Limb (tissue), 2 donors: ENCODE measurements at regions not wholly inside any gene's neighbourhood (a gene's known extent, or its start where the extent isn't known, plus 50 kb on each side); places are given as distances from the start of the nearest gene placed in this dataset.

Source experiments
- DNase-seq, 2 donors: peaks; one replicate each; pipeline ENCODE4 v3.0.0-alpha.2; 2016; ENCODE audit errors: extremely low spot score in 2 of 2

GRCh38 chr2:16828044-16828827 is 162.6 kb upstream of the CYRIA start:
- DNase-seq: no peak

DNA sequence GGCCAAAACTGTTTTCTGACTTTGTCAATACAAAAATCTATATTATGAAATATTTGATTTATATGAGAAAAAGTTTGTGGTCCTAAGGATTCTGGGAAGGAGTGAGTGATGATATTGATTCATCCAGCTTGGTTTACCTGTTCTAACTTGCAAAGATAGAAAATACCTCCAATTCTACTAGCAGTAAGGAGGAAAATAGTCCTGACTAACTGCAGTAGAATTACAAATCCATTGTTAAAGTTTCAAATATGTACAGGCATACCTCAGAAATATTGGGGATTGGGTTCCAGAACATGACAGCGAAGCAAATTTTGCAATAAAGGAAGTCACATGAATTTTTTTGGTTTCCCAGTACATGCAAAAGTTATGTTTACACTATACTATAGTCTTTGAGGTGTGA is 158.8 kb upstream of the CYRIA start:
- DNase-seq: no peak

DNA sequence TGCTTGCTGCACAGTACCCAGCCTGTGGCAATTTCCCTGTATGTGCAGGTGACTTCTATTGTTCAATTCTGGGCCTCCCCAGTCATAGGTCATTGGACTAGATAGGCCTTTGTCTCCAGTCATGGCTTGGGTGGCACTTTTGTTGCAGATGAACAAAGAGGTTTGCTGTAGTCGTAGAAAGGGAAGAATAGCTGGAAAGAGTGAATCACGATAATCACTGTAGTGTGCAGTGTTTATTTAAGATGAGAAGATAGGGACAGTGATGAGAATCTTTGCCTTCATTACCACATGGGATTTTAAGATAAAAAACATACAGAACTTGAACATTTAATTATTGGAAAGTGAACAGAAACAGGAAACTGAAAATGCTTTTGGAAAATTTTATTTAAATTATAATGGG is 156.1 kb upstream of the CYRIA start:
- no peak for DNase-seq

DNA sequence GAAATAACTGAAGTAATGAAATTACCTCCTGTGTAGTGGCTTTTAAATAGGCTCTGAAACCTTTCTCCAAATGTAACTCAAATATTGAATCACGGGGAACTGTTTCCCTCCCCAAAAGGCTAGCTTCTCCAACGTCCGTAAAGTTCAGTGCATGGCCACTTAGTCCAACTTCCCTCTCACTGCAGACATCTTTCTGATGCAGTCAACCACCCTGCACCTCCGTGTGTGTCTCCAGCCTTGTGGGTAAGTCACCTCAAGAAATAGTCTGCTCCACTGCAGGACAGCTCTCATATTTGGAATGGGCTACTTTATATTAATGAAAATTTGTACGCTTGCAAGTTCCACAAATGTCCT is 152.5 kb upstream of the CYRIA start:
- DNase-seq: no peak

GRCh38 chr2:16817305-16818202 is 151.9 kb upstream of the CYRIA start:
- no peak for DNase-seq

DNA sequence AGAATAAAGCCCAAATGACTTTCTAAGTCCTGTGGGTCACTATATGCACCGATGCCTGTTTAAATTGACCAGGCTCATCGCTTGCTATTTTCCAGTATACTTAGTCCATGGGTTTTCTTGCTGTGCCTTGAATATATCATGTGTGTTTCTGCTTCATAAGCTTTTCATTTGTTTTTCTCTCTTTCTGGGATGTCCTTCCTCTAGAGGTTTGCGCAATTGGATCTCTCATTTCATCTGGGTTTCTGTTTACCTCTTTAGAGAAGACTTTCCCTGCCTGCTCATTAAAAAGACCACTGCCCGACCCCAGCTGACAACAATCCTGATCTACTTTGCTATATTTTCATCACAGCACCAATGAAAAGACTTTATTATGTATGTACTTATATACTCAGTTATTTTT is 150.9 kb upstream of the CYRIA start:
- no peak for DNase-seq

GRCh38 chr2:16816016-16816415 is 150.4 kb upstream of the CYRIA start:
- DNase-seq: no peak

GRCh38 chr2:16813593-16813992 is 148.0 kb upstream of the CYRIA start:
- no peak for DNase-seq

DNA sequence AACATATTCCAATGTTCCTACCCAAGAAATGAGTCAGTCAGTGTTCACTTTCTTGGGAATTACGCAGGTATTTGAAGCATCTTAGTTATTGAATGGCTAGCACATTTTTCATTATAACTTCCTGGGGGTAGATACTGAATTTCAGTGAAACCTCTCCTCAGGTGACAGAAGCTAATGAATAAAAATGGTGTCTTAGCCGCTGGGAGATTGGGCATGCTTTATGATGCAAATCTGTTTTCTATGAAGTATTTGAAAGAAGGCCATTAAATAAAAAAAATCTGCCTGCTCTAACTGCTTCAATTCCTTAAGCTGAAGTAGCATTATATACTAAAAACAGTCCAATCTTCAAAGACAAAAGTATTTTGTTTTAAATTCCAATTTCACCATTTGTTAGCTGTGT is 132.8 kb upstream of the CYRIA start:
- DNase-seq: no peak

DNA sequence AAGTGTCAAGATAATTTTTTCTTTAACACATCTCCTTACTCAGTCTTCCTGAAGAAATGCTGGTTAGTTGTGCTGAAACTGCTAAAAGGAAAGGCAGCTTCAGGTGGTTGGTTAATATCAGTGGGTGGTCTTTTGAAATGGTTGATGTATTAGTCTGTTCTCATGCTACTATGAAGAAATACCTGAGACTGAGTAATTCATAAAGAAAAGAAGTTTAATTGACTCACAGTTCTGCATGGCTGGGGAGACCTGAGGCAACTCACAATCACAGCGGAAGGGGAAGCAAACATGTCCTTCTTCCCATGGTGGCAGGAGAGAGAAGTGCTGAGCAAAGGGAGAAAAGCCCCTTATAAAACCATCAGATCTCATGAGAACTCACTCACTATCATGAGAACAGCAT is 125.9 kb upstream of the CYRIA start:
- DNase-seq: no peak

- DNase-seq: no peak
Measured at GRCh38 chr2:16785149-16785548, 119.5 kb upstream of the CYRIA start.

DNA sequence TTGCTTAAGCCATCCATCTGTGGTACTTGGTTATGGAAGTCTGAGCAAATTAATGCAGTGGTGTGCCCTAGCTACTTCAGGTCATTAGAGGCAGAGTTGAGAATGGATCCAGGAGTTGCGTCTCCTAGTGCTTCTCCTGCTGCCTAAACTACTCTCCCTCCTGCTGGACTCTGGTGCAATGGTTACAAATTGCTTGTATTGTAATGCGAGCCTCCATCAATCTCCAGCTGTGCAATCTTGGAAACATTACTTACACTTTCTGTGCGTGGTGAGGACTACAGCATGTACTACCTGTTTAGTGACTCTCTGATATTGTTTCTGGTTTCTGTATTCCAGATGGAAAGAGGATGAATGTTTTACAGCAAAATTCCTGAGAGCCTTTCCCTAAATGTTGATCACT is 119.0 kb upstream of the CYRIA start:
- DNase-seq: no peak

- DNase-seq: no peak
Measured at GRCh38 chr2:16777123-16777870, 111.7 kb upstream of the CYRIA start.

GRCh38 chr2:16775899-16776231 is 110.2 kb upstream of the CYRIA start:
- DNase-seq: no peak

- peak in 1 of 2 donors; percentile 41 for DNase-seq
Measured at GRCh38 chr2:16774980-16775898, 109.6 kb upstream of the CYRIA start.

DNA sequence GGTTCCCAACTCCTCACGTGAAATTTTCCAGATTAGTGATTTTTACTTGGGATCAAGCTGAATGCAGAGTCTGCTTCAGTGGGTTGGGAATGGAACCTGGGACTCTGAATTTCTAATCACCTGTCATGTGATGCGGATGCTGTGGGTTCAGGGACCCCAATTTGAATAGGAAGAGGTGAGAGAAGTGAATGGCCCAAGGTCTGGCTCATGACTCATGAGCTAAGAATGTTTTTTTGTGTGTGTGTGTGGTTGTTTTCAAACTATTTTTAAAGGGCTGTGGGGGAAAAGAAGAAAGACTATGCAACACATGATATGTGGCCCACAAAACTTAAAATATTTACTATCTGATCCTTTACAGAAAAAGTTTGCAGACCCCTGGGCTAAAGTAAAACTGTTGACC is 108.5 kb upstream of the CYRIA start:
- no peak for DNase-seq

DNA sequence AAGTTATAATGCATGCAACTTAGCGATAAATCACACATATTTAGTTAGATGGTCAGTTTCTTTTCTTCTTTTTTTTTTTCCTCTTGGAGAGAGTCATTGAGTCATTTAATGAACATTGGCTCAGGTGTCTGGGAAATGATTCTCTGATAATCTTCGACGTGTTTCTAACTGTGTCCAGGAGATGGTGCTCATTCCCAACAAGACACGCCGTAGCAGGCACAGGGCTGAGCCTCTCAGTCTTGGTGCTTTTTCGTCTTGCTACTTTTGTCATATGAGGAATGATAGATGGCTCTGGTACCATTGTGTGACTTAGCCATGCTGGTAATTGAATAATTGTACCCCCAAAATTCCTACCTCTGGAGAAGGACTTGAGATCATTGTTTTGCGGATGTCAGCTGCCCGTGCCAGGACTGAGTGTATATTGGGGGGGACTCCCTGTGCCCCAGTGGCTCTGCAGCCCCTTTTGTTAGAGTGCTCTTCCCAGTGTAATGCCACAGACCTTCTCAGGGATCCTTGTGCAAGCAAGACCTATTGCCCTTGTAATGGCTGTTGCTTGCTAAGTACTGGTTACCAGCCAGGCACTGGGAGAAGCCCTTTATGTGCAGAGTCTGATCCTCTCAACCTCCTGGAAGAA is 107.6 kb upstream of the CYRIA start:
- DNase-seq: peak; percentile 54 to 62

GRCh38 chr2:16767789-16768476 is 102.3 kb upstream of the CYRIA start:
- DNase-seq: no peak

DNA sequence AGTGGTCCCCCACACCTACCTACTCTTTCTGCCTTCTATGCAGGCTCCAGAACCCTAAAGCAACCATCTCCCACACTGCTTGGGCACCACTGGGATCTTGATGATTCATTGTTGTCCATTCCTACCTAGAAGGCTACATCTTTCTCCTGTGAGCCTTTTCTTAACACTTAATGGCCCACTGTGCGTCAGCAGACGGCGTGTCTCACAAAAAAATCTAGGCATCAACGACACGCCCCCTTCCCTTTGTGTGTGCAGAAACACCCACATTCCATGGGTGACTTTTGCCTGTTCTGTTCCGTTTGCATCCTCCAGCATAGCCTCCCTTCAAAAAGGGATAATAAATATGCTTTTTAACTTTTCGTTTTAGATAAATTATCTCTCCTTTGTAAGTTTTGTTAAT is 99.7 kb upstream of the CYRIA start:
- DNase-seq: no peak

GRCh38 chr2:16764487-16764886 is 98.9 kb upstream of the CYRIA start:
- no peak for DNase-seq
